Loucy (cell line): ENCODE measurements at regions not wholly inside any gene's neighbourhood (a gene's known extent, or its start where the extent isn't known, plus 50 kb on each side); places are given as distances from the start of the nearest gene placed in this dataset.

ENCODE experiments used
- EZH2phosphoT487 ChIP-seq: fragments of 200-600 bp; IDR thresholded peaks from 2 replicates; pipeline ENCODE4 v1.6.1; 2018; ENCODE audit warnings: antibody characterized with exemption, mild to moderate bottlenecking, moderate library complexity, borderline replicate concordance
- TF ChIP-seq, protein P1 (sequence below): fragments of 200-600 bp; sonication (generic); conservative IDR thresholded peaks from 2 replicates; pipeline ENCODE4 v1.5.1; 2014; ENCODE audit warnings: mild to moderate bottlenecking, antibody characterized with exemption, low read length

GRCh38 chr7:96928965-96929364, 76.4 kb upstream of the DLX6 start:
- TF ChIP-seq EZH2phosphoT487 = no peak
- TF ChIP-seq, protein P1, sequence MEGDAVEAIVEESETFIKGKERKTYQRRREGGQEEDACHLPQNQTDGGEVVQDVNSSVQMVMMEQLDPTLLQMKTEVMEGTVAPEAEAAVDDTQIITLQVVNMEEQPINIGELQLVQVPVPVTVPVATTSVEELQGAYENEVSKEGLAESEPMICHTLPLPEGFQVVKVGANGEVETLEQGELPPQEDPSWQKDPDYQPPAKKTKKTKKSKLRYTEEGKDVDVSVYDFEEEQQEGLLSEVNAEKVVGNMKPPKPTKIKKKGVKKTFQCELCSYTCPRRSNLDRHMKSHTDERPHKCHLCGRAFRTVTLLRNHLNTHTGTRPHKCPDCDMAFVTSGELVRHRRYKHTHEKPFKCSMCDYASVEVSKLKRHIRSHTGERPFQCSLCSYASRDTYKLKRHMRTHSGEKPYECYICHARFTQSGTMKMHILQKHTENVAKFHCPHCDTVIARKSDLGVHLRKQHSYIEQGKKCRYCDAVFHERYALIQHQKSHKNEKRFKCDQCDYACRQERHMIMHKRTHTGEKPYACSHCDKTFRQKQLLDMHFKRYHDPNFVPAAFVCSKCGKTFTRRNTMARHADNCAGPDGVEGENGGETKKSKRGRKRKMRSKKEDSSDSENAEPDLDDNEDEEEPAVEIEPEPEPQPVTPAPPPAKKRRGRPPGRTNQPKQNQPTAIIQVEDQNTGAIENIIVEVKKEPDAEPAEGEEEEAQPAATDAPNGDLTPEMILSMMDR = no peak
